Fibroblast of mammary gland (primary cell): ENCODE measurements at regions not wholly inside any gene's neighbourhood (a gene's known extent, or its start where the extent isn't known, plus 50 kb on each side); places are given as distances from the start of the nearest gene placed in this dataset.

Source experiments
- DNase-seq: peaks from one replicate; pipeline ENCODE4 v3.0.0-alpha.2; 2010; ENCODE audit warnings: low read depth
- H3K4me3 ChIP-seq: 2 replicates; pipeline ENCODE4 v1.5.1; 2011; ENCODE audit warnings: low read depth, mild to moderate bottlenecking, low read length, moderate library complexity; ENCODE audit not compliant: control insufficient read depth
- CTCF ChIP-seq: conservative IDR thresholded peaks from 2 replicates; pipeline ENCODE4 v1.5.1; 2011; ENCODE audit warnings: low read depth, low read length, inconsistent platforms; ENCODE audit not compliant: control insufficient read depth, insufficient read depth

- no peak for DNase-seq
- no peak for TF ChIP-seq CTCF
- no peak overlapping the region for H3K4me3 ChIP-seq
These were observed 107.5 kb upstream of the MBNL2 start for GRCh38 chr13:97114651-97115050.

GRCh38 chr13:97116754-97117153 lies 105.4 kb upstream of the MBNL2 start:
- peak; percentile 74 for DNase-seq
- no peak overlapping the region for H3K4me3 ChIP-seq
- TF ChIP-seq CTCF = no peak

GRCh38 chr13:97117388-97117910 lies 104.7 kb upstream of the MBNL2 start:
- TF ChIP-seq CTCF = no peak
- no peak overlapping the region for H3K4me3 ChIP-seq
- DNase-seq = no peak

GRCh38 chr13:97119943-97120342 lies 102.2 kb upstream of the MBNL2 start:
- H3K4me3 ChIP-seq = no peak overlapping the region
- no peak for TF ChIP-seq CTCF
- DNase-seq = no peak

- TF ChIP-seq CTCF = no peak
- H3K4me3 ChIP-seq = no peak overlapping the region
- peak; percentile 82 for DNase-seq
These were observed 101.8 kb upstream of the MBNL2 start for GRCh38 chr13:97120346-97120745.

- no peak for TF ChIP-seq CTCF
- DNase-seq = no peak
- H3K4me3 ChIP-seq = no peak overlapping the region
These were observed 101.2 kb upstream of the MBNL2 start for GRCh38 chr13:97120976-97121375.

GRCh38 chr13:97121894-97122293 lies 100.2 kb upstream of the MBNL2 start:
- no peak overlapping the region for H3K4me3 ChIP-seq
- TF ChIP-seq CTCF = no peak
- no peak for DNase-seq
